Immature natural killer cell (primary cell): ENCODE measurements at regions not wholly inside any gene's neighbourhood (a gene's known extent, or its start where the extent isn't known, plus 50 kb on each side); places are given as distances from the start of the nearest gene placed in this dataset.
"Not testable (repeated sequence)": the region's sequence is repeated elsewhere in the genome, so short reads cannot be mapped to it uniquely, and the experiment has no call there.

Experiments used
- DNase-seq, 3 donors: peaks; one replicate each; pipeline ENCODE4 v3.0.0; 2022; ENCODE audit warnings: mixed read lengths in 1 of 3
- H3K27ac Mint-ChIP-seq, 6 donors: one replicate each; pipeline ENCODE4 v1.8.0; 2020; ENCODE audit warnings: mixed read lengths in 6 of 6, mild to moderate bottlenecking in 5 of 6, inconsistent platforms in 4 of 6, moderate library complexity in 3 of 6
- H3K27me3 Mint-ChIP-seq, 3 donors: one replicate each; pipeline ENCODE4 v1.8.0; 2020 to 2021; ENCODE audit warnings: low read depth in 3 of 3, mild to moderate bottlenecking in 3 of 3, mixed read lengths in 3 of 3, moderate library complexity in 3 of 3, inconsistent platforms in 1 of 3
- H3K36me3 Mint-ChIP-seq, 3 donors: one replicate each; pipeline ENCODE4 v1.8.0; 2020; ENCODE audit warnings: mixed read lengths in 3 of 3, inconsistent platforms in 2 of 3, mild to moderate bottlenecking in 2 of 3
- H3K4me1 Mint-ChIP-seq, 2 donors: one replicate each; pipeline ENCODE4 v1.8.0; 2020; ENCODE audit warnings: inconsistent platforms in 2 of 2, mild to moderate bottlenecking in 2 of 2, mixed read lengths in 2 of 2, moderate library complexity in 1 of 2
- H3K4me3 Mint-ChIP-seq, 5 donors: one replicate each; pipeline ENCODE4 v1.8.0; 2020; ENCODE audit warnings: mild to moderate bottlenecking in 5 of 5, mixed read lengths in 5 of 5, inconsistent platforms in 3 of 5, moderate library complexity in 3 of 5
- H3K9me3 Mint-ChIP-seq, 6 donors: one replicate each; pipeline ENCODE4 v1.8.0; 2020; ENCODE audit warnings: mild to moderate bottlenecking in 6 of 6, mixed read lengths in 6 of 6, inconsistent platforms in 4 of 6, moderate library complexity in 3 of 6

DNA sequence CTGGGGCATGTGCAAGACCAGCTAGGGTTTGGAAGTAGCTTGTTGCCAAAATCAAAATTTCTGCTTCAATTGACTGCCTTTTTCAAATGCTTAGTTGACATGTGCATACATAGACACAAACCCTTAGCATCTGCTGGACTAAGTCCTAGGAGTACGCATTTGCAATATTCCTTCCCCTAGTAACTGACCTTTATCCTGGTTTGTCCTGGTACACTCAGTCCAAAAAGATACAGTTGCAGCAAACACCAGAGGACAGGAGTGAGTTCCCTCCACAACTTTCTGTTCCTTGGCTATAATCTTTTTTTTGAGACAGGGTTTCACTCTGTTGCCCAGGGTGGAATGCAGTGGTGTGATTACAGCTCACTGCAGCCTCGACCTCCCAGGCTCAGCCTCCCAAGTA, 290.2 kb upstream of the ERCC4 start:
- H3K27ac Mint-ChIP-seq, result no peak overlapping the region
- no peaks in the 10 kb centered on the region for H3K36me3 Mint-ChIP-seq
- peaks cover 0 to 3% (median 0%) of the 10 kb centered on the region in 3 donors for H3K27me3 Mint-ChIP-seq
- no peaks in the 10 kb centered on the region for H3K4me1 Mint-ChIP-seq
- peaks cover 0 to 6% (median 0%) of the 10 kb centered on the region in 6 donors for H3K9me3 Mint-ChIP-seq
- DNase-seq, result no peak
- H3K4me3 Mint-ChIP-seq, result no peak overlapping the region

DNA sequence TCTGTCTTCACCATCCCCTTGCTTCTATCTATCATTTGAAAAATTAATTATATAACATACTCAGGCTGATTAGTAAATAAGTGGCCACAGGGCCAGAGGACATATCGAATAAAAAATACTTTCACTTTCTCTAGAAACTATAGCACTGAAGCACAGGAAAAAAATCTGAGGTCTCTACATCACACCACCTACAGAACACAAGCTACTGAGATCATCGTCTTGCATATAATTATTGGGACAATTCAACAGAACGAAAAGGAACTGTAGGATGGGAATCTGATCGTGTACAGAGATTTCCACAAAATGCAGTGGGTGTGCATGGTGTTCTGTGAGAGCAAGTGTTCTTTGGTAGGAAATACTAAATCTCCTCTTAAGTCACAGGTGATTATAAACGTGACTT, 289.6 kb upstream of the ERCC4 start:
- H3K9me3 Mint-ChIP-seq, result peaks cover 0 to 6% (median 0%) of the 10 kb centered on the region in 6 donors
- no peaks in the 10 kb centered on the region for H3K4me1 Mint-ChIP-seq
- H3K27ac Mint-ChIP-seq, result no peak overlapping the region
- DNase-seq, result no peak
- peaks cover 0 to 3% (median 2%) of the 10 kb centered on the region in 3 donors for H3K27me3 Mint-ChIP-seq
- H3K36me3 Mint-ChIP-seq, result no peaks in the 10 kb centered on the region
- no peak overlapping the region for H3K4me3 Mint-ChIP-seq

DNA sequence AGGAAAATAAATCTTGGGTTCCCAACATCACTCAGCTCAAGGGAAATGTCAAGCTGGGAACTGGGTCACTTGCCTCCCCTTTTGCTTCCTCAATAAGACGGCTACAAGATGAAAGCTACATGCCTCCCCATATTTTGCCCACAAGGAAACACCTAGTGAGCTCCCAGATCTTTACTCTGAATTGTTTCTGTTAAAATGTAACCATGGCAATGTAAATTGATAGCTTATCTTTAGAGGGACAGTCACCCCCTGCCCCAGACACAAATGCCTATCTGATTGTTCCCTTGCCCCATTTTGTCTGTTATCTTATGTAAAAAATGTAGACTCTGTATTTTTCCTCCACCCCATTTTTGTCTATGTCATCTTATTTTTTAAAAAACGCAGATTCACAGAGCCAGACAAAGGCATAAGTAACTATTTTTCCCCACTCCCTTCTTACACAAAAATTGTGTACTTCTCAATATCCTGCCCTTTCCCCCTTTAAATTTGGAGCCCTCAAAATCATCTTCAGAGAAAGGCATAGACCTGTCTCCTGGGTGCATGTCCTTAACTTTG, 288.7 kb upstream of the ERCC4 start:
- Mint-ChIP-seq H3K27ac (no peak overlapping the region), H3K4me3 (no peak overlapping the region), H3K27me3 (peaks cover 0 to 3% (median 2%) of the 10 kb centered on the region in 3 donors), H3K4me1 (no peaks in the 10 kb centered on the region), H3K9me3 (peaks cover 0 to 6% (median 0%) of the 10 kb centered on the region in 6 donors), H3K36me3 (no peaks in the 10 kb centered on the region)
- no peak for DNase-seq

DNA sequence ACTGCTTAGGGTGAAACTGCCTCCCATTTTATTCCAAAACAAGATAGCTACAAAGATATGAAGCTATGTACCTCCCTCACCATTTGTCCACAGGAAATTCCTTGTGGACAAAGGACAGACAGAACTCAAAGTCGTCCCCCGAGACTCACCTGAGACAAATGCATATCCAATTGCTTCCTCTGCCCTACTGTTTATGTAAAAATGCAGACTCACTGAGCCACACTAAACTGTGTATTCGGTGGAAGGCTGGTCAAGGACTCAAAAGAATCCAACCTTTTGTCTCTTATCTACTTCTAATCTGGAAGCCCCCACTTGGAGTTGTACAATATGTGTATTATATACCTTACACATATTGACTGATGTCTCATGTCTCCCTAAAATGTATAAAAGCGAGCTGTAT, 288.0 kb upstream of the ERCC4 start:
- no peaks in the 10 kb centered on the region for H3K36me3 Mint-ChIP-seq
- H3K27ac Mint-ChIP-seq, result no peak overlapping the region
- DNase-seq, result no peak
- peaks cover 0 to 3% (median 2%) of the 10 kb centered on the region in 3 donors for H3K27me3 Mint-ChIP-seq
- no peaks in the 10 kb centered on the region for H3K4me1 Mint-ChIP-seq
- H3K4me3 Mint-ChIP-seq, result no peak overlapping the region
- peaks cover 0 to 7% (median 0%) of the 10 kb centered on the region in 6 donors for H3K9me3 Mint-ChIP-seq

DNA sequence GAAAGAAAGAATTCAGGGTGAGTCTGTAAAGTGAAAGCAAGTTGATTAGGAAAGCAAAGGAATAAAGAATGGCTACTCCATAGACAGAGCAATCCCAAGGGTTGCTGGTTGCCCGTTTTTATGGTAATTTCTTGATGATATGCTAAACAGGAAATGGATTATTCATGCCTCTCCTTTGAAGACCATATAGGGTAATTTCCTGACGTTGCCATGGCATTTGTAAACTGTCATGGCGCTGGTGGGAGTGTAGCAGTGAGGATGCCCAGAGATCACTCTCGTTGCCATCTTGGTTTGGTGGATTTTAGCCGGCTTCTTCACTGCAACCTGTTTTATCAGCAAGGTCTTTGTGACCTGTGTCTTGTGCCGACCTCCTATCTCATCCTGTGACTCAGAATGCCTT, 287.4 kb upstream of the ERCC4 start:
- H3K27ac Mint-ChIP-seq, H3K36me3 Mint-ChIP-seq, H3K9me3 Mint-ChIP-seq, H3K4me3 Mint-ChIP-seq, DNase-seq, H3K4me1 Mint-ChIP-seq, H3K27me3 Mint-ChIP-seq: not testable (repeated sequence)

DNA sequence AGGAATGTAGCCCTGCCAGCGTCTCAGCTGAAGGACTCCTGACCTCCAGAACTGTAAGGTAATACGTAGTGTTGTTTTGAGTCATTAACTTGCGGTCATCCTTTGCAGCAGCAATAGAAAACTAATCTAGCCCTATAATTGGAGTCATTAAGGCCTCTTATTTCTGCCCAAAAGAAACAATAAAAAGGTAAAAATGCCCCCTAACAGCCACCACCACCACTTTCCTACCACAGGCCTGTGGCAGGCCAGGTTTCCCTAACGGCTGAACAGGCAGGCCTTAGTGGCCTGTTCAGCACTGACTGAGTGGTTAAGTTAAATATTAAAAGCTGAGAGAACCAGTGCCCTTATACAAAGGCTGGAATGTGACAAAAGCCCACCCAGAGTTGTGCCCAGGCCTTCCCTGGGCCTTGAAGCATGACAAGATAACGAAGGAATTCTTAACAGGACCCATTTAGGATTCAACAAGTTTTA, 286.5 kb upstream of the ERCC4 start:
- Mint-ChIP-seq H3K27ac (no peak overlapping the region), H3K4me1 (no peaks in the 10 kb centered on the region), H3K27me3 (peaks cover 0 to 3% (median 2%) of the 10 kb centered on the region in 3 donors)

DNA sequence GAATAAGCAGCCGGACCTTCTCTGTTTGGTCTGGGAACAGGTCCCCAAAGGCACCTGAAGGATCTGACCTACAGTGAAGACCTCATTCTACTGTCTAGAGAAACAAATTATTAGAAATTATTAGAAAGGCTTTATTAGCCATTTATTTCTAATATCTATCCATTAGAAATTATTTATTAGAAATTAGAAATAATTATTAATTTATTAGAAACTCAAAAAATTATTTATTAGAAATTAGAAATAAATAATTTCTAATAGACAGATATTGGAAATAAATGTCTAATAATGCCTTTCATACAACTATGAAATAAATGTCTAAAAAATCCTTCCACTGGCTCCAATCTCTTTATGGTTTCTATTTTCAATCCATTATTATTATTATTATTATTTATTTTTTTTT, 285.7 kb upstream of the ERCC4 start:
- Mint-ChIP-seq H3K9me3 (peaks cover 0 to 7% (median 2%) of the 10 kb centered on the region in 6 donors), H3K4me1 (no peaks in the 10 kb centered on the region), H3K36me3 (no peaks in the 10 kb centered on the region), H3K27me3 (peaks cover 1 to 3% (median 2%) of the 10 kb centered on the region in 3 donors), H3K4me3 (no peak overlapping the region), H3K27ac (no peak overlapping the region)
- DNase-seq, result no peak

More for the DNA sequence above, 286.5 kb upstream of the ERCC4 start:
- peaks cover 0 to 7% (median 2%) of the 10 kb centered on the region in 6 donors for H3K9me3 Mint-ChIP-seq
- H3K36me3 Mint-ChIP-seq, result no peaks in the 10 kb centered on the region
- DNase-seq, result no peak
- H3K4me3 Mint-ChIP-seq, result no peak overlapping the region

DNA sequence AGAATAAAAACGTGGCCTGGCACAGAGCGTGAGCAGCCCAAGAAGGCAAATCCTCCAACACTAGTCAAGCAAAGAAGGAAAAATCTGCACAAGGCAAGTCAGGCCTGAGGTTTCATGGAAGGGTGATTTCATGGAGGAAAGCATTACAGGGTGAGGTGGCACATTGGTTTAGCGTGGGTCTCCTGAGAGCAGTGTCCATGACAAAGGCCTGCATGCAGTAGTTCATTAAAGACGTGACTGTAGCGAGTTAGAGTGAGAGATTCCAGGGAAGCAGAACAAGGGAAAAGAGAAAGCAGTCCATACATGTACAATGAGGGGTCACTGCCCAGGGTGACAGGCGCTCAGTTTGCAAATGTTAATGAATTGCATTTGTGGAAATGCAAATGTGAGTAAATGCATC, 285.0 kb upstream of the ERCC4 start:
- Mint-ChIP-seq H3K4me3 (no peak overlapping the region), H3K27me3 (peaks cover 1 to 3% (median 2%) of the 10 kb centered on the region in 3 donors), H3K9me3 (peaks cover 0 to 7% (median 2%) of the 10 kb centered on the region in 6 donors), H3K36me3 (no peaks in the 10 kb centered on the region), H3K27ac (no peak overlapping the region), H3K4me1 (no peaks in the 10 kb centered on the region)
- no peak for DNase-seq

DNA sequence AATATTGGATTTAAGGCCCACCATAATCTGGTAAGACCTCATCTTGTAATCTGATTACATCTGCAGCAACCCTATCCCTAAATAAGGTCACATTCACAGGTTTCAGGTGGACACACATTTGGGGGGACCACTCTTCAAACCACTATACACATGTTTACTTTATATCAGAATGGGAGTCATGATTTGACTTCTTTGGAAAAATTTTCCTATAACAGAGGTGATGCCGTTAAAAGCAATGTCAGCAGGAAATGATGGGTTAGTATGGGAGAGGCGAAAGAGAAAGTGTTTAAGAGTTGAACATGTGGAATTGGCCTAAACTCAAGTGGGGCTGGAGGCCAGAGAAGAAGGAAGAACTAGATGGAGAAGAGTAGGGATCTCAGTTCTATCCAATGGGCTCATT, 281.7 kb upstream of the ERCC4 start:
- H3K36me3 Mint-ChIP-seq, result no peaks in the 10 kb centered on the region
- peaks cover 0 to 4% (median 1%) of the 10 kb centered on the region in 3 donors for H3K27me3 Mint-ChIP-seq
- H3K9me3 Mint-ChIP-seq, result peaks cover 0 to 5% (median 3%) of the 10 kb centered on the region in 6 donors
- no peak for DNase-seq
- H3K27ac Mint-ChIP-seq, result no peak overlapping the region
- no peaks in the 10 kb centered on the region for H3K4me1 Mint-ChIP-seq
- H3K4me3 Mint-ChIP-seq, result no peak overlapping the region

DNA sequence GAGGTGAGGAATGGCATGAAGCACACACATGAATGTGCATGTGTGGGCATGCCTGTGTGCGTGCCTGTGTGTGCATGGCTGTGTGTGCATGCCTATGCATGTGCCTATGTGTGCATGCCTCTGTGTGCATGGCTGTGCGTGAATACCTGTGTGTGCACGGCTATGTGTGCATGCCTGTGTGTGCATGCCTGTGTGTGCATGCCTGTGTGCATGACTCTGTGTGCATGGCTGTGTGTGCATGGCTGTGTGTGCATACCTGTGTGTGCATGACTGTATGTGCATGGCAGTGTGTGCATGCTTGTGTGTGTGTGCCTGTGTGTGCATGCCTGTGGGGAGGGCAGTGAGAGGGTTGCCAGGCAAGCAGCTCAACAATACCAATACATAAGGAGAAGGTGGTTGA, 276.5 kb upstream of the ERCC4 start:
- Mint-ChIP-seq H3K27me3 (peaks cover 0 to 2% (median 1%) of the 10 kb centered on the region in 3 donors), H3K4me1 (no peaks in the 10 kb centered on the region), H3K9me3 (peaks cover 0 to 9% (median 2%) of the 10 kb centered on the region in 6 donors), H3K4me3 (no peak overlapping the region), H3K27ac (no peak overlapping the region), H3K36me3 (no peaks in the 10 kb centered on the region)
- no peak for DNase-seq

DNA sequence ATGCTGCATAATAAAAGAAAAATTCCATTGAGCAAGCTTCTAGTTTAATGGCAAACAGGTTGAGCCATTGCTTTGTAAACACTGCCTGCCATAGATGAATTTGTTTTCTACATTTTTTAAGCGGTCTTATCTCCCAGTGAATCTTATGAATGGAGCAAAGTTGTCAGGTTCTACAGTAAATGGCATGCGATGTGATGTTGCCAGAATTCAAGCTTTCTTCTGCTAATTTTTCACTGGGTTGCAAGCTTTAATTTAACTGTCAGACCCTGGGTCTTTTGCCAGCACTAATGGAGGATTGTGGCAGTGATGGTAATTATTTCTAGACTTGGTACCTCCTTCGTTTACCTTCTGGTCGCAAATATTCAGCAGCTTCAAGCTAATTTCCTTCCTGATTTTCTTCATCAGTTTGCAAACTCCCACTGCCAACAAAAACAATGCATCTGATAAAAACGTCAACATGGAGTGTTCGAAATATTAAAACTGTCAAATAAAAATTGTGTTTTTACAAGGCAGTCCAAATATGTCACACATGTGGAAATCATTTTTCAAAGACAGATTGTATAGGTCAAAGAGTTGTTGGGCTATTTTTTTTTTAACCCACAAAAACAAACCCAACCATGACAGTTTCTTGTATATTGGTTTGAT, 274.2 kb upstream of the ERCC4 start:
- no peak for DNase-seq
- Mint-ChIP-seq H3K4me1 (no peaks in the 10 kb centered on the region), H3K36me3 (no peaks in the 10 kb centered on the region), H3K9me3 (peaks cover 0 to 9% (median 2%) of the 10 kb centered on the region in 6 donors), H3K4me3 (no peak overlapping the region), H3K27me3 (peaks cover 0 to 2% (median 0%) of the 10 kb centered on the region in 3 donors), H3K27ac (no peak overlapping the region)

DNA sequence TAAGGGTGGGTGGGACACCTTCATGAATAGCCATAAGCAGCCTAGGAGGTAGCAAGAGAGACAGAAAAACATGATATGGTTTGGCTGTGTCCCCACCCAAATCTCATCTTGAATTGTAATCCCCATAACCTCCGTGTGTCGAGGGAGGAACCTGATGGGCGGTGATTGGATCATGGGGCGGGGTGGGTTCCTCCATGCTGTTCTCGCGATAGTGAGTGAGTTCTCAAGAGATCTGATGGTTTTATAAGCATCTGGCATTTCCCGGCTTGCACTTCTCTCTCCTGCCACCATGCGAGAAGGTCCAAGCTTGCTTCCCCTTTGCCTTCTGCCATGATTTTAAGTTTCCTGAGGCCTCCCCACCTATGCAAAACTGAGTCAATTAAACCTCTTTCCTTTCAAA, 259.1 kb upstream of the ERCC4 start:
- DNase-seq, result no peak
- no peak overlapping the region for H3K4me3 Mint-ChIP-seq
- peaks cover 0 to 5% (median 0%) of the 10 kb centered on the region in 6 donors for H3K9me3 Mint-ChIP-seq
- H3K4me1 Mint-ChIP-seq, result no peaks in the 10 kb centered on the region
- no peaks in the 10 kb centered on the region for H3K36me3 Mint-ChIP-seq
- no peak overlapping the region for H3K27ac Mint-ChIP-seq
- peaks cover 0 to 8% (median 0%) of the 10 kb centered on the region in 3 donors for H3K27me3 Mint-ChIP-seq

DNA sequence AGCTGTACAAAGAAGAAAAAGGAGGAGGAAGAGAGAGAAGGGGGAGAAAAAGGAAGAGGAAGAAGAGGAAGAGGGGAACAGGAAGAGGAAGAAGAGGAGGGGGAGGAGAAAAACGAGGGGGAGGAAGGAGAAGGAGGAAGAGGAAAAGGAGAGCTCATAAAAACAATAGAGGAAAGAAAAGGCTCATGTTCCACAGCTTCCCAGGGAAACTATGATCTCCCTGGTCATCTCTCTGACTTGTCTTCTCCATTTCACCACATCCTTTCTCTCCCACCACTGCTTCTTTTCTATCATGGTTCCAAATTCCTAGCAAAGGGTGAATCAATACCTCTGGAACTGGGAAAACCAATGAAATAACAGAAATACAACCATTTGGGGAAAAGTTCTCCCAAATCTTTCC, 254.1 kb upstream of the ERCC4 start:
- Mint-ChIP-seq H3K27me3 (peaks cover 0 to 8% (median 0%) of the 10 kb centered on the region in 3 donors), H3K9me3 (peaks cover 0 to 10% (median 3%) of the 10 kb centered on the region in 6 donors), H3K27ac (no peak overlapping the region), H3K4me3 (no peak overlapping the region), H3K36me3 (no peaks in the 10 kb centered on the region), H3K4me1 (no peaks in the 10 kb centered on the region)
- no peak for DNase-seq

DNA sequence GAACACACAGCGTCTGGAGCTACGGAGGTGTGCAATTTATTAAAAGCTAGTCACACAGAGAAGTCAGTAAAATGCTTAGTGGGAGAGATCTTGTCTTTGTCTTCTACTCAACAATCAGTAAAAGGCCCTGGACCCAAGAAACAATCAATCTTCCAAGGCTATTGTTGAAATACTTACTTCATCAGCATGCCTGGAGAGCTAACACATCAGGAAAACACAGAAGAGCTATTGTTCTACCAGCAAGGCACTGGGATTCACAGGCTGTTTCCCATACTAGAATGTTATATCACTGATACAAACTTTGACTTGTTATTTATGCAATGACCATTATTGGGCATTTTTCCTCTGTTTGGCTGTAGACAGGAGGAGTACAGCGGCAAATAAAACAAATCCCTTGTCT, 247.8 kb upstream of the ERCC4 start:
- Mint-ChIP-seq H3K36me3 (no peaks in the 10 kb centered on the region), H3K27me3 (no peaks in the 10 kb centered on the region), H3K4me3 (no peak overlapping the region), H3K9me3 (peaks cover 0 to 15% (median 4%) of the 10 kb centered on the region in 6 donors), H3K27ac (no peak overlapping the region), H3K4me1 (no peaks in the 10 kb centered on the region)
- DNase-seq, result no peak
